HG03575 (cell line): ENCODE measurements at regions not wholly inside any gene's neighbourhood (a gene's known extent, or its start where the extent isn't known, plus 50 kb on each side); places are given as distances from the start of the nearest gene placed in this dataset.

Source experiments
- ATAC-seq: cut with Tn5 transposase; IDR thresholded peaks from one replicate; pipeline ENCODE4 v1.9.1; 2021; ENCODE audit not compliant: unreplicated experiment, insufficient number of reproducible peaks, low FRiP score; ENCODE audit errors: extremely low read depth

GRCh38 chr12:78712834-78713481 lies 151.6 kb upstream of the SYT1 start:
- no peak for ATAC-seq

DNA sequence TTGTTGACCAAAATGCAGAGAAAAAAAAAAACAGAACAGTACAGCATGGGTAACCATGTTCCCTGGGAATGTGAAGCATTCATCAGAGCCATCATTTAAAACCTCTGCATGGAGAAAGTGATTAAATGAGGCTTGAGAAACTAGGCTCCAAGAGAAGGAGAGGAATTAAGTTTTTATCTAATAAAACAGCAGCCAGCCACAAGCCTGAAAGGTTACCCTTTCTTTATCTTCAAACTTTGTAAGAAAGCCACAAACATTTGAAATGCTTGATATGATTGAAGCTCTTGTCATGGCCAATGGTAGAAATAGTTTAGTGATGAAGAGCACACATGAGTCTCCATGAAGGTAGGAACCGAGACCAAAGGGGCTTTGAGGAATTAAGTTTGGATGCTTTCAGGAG lies 144.9 kb upstream of the SYT1 start:
- ATAC-seq, result no peak

DNA sequence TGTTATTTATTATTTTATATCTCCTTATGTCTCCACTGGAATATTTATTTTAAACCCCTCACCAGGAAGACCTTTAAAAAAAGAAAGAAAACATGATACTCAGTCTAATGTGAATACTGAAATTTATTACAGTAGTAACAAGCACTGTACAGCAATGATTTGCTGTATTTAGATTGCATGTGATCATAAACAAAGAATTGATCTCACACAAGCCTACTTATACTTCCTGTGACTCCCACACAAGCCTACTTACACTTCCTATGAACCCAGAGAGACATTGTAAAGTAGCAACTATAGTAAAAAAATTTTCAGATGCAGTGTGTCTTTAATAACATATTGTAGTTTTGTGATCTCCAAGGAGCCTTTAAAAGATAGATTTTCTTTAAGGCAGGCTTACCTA lies 142.7 kb upstream of the SYT1 start:
- no peak for ATAC-seq

DNA sequence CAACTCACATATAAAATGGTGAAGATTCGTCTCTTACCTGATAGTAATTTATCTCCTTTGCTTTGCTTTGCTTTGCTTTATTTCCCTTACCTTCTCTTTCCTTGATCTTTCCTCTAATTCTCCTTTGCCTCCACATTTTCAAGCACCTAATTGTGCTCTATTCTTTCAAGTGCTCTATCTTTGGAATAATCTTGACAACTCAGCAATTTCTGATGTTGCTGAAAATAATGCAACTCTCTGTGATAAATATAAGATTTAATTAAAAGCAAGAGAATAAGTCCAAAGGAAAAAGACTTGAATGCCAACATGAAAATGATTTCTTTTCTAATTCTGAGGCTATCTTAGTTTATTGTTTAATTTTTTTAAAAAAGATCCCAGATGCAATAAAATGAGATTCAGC lies 139.5 kb upstream of the SYT1 start:
- ATAC-seq, result no peak

DNA sequence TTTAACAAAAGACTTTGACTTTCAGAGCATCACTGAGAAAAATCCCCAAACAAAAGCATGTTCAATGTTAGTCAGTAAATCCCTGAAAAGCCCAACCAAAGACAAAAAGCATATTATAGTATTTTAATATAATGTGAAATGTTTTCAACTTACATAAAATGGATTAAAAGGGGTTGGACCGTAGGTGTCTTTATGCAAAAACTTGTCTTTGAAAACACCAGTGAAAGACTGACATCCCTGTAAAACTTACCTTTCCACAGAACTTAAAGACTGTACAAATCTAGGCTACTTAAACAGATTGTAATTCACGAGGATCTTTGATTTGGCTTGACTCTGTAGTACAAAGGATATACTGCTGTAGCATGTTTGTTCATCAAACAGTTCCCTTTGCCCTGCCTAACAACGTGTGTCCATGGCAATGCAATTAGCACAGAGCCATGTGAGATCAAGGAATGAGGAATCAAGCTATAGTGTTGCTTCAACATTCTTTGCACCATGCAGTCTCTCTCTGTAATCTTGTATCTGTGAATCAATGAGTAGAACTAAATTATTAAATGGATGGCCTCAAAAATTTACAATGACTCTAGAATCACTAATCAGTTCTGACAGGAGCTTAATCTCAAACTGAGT lies 138.5 kb upstream of the SYT1 start:
- ATAC-seq, result no peak

DNA sequence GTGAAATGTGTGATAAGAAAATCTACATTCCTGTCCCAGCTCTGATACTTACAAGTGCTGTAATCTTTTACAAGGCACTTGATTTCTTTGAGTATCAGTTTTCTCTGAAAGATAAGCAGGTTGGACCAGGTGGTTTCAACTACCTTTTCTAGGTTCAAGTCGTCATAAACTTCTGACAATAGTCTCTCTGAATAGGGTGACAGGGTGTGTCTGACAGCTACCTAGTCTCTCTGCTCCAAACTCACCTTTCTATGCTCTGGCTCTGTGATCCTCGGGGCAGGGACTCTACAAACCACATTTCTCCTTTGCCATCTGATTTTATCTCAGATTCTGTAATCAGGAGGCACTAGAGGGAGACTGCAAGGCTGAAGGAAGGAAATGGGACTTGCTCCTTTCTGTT lies 137.7 kb upstream of the SYT1 start:
- ATAC-seq, result no peak

GRCh38 chr12:78732481-78732880 lies 132.1 kb upstream of the SYT1 start:
- no peak for ATAC-seq

DNA sequence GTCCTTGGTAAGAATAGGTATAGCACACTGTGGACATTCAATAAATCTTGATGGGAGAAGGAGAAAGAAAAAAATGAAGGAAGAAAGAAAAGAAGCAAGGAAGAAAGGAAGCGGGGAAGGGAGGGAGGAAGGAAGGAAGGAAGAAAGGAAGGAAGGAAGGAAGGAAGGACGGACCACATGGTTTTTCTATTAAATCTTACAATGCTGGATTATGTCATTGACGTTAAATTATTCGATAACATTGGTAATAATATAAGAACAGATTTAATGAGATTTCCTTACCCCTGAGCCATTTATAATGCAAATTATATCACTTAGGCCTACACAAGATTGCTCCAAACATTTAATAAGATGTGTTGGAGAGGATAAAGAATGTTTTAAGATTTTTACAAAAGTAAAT lies 124.9 kb upstream of the SYT1 start:
- no peak for ATAC-seq

DNA sequence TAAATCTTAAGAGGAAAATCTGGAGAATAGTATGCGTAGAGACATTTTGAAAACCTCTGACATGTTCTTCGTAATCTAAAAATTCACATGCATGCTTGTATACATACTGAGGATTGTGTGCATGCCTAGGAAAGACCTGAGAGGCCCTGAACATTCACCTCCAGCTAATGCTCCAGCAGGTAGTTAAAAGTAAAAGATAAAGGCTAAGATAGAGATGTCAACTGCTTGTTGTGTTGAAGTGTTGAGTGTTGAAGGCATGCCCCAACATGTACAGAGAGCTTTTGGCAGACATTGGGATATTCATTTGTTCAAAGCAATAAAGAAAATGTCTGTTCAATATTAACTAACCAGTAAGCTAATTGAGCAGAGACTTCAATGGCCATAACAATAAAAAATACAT lies 118.6 kb upstream of the SYT1 start:
- no peak for ATAC-seq

DNA sequence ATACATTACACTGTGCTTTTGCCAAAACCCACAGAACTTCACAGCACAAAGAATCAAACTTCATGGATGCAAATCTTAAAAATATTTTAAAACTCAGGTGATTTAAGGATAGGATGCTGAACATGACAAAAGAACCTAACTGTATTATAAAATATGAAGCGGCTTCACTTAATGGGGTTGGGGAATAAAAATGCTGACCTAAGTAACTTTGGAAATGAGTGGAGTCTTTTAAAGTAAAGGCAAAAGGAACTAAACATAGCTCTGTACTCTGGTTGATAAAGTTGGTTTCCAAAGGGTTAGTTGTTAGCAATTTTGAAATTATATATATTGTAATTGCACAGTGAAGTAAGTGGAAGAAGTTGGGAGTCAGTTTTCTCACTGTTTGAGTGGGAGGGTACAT lies 111.5 kb upstream of the SYT1 start:
- ATAC-seq, result no peak

DNA sequence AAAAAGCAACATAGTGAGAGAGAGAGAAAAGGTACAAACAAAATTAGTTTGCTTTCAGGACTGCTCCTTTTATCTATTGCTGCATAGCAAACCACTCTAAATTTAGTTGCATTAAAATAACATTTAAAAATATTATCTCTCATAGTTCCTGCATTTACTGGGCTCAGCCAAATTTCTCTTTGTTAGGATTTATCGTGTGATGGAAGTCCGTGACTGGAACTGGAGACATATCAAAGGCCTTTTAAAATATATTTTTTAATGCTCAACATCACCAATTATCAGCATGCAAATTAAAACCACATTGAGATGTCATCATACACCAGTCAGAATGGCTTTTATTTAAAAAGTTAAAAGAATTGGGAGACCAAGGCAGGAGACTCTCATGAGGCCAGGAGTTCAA lies 107.6 kb upstream of the SYT1 start:
- ATAC-seq, result no peak

- no peak for ATAC-seq
Measured at GRCh38 chr12:78759367-78759766, 105.2 kb upstream of the SYT1 start.

- no peak for ATAC-seq
Measured at GRCh38 chr12:78760906-78761305, 103.7 kb upstream of the SYT1 start.

GRCh38 chr12:78764913-78765312 lies 99.7 kb upstream of the SYT1 start:
- ATAC-seq, result no peak

DNA sequence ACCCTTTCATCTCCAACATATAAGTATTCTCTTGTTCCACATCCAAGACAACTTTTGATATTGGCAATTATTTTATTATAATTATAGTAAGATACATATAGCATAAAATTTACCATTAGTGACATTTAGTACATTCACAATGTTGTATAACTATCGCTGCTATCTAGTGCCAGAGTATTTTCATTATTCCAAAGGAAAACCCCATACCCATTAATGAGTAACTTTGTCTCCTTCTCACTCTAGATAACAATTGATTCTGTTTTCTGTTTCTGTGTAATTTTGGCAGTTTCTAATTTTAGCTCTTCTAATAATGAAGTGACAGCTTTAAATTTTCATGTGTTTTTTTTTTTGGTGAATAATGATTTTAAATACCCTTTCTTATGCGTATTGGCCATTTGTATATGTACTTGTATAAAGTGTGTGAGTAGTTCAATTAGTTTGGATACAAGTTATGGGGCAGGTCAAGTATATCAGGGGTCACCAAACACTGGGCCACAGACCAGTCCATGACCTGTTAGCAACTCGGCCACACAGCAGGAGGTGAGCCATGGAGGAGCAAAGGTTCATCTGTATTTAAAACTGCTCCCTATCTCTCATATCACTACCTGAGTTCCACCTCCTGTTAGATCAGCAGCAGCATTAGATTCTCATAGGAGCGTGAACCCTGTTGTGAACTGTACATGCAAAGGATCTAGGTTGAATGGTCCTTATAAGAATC lies 97.2 kb upstream of the SYT1 start:
- no peak for ATAC-seq

- no peak for ATAC-seq
Measured at GRCh38 chr12:78778339-78778738, 86.2 kb upstream of the SYT1 start.

DNA sequence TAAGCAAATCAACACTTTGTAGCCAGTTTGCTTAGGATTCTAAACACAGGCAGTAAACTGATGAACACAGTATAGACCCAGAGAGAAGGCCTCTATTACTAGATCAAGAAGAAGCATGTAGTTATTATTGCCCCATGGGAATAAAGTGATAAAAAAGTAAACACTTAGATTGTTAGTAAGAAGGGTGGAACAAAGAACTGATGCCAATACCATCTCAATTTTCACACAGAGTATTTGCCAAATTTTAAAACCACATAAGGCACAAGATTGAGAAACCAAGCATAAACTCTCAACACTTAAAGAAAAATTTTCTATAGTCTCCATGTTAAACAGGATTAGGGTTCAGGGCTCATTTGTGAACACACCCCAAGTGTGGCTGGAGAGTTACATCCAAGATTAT lies 77.0 kb upstream of the SYT1 start:
- ATAC-seq, result no peak

- ATAC-seq, result no peak
Measured at GRCh38 chr12:78790148-78790547, 74.4 kb upstream of the SYT1 start.

DNA sequence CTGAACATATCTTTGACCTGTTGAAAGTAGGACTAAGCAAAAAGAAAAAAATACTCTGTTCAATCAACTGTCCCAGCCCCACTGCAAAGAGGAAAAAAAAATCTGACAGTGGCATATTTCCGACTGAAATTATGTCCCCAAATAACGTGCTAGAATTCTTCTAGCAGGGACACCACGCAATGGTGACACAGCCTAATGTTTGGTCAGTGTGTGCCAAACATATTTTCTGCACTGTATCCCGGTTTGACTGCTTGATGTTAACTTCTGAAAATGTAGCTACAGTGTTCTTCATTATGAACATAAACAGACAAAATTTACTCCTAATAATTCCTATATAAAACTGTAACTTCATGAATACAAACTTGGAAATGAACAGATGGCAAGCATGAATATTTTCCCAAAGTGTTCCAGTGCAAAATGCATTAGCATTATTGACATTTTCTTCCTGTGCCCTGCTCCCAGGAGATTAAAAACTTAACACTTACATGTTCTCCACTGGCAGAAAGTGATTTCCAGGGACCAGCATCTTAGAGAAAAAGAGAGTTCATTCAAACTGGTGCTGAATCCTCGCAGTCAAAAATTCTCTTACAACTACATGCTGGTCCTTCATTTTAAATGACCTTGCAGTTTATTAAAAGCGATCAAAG lies 72.4 kb upstream of the SYT1 start:
- ATAC-seq, result no peak

- no peak for ATAC-seq
Measured at GRCh38 chr12:78793491-78793890, 71.1 kb upstream of the SYT1 start.
